DOHH2 (cell line): ENCODE measurements at regions not wholly inside any gene's neighbourhood (a gene's known extent, or its start where the extent isn't known, plus 50 kb on each side); places are given as distances from the start of the nearest gene placed in this dataset.

Experiments
- H3F3A ChIP-seq: fragments of 200-600 bp; sonication (generic), shearing (Covaris generic); 2 replicates; pipeline ENCODE4 v1.6.0; 2016; ENCODE audit warnings: antibody characterized with exemption, mild to moderate bottlenecking; ENCODE audit not compliant: control insufficient read depth, insufficient read depth
- H3K27ac ChIP-seq: fragments of 200-600 bp; sonication (generic); 2 replicates; pipeline ENCODE4 v1.5.1; 2014; ENCODE audit warnings: low read depth, mild to moderate bottlenecking, low read length, moderate library complexity
- H3K27me3 ChIP-seq: fragments of 200-600 bp; sonication (generic); 2 replicates; pipeline ENCODE4 v1.6.1; 2014; ENCODE audit warnings: mild to moderate bottlenecking, low read length, mixed read lengths; ENCODE audit not compliant: control insufficient read depth
- H3K36me3 ChIP-seq: fragments of 200-600 bp; sonication (generic); 2 replicates; pipeline ENCODE4 v1.6.1; 2014; ENCODE audit warnings: mild to moderate bottlenecking, low read length, moderate library complexity, mixed read lengths; ENCODE audit not compliant: control insufficient read depth
- H3K4me1 ChIP-seq: fragments of 200-600 bp; sonication (generic); 2 replicates; pipeline ENCODE4 v1.6.1; 2014; ENCODE audit warnings: mild to moderate bottlenecking, low read length, mixed read lengths; ENCODE audit not compliant: control insufficient read depth
- H3K4me2 ChIP-seq: fragments of 200-600 bp; sonication (generic); 2 replicates; pipeline ENCODE4 v1.6.0; 2014; ENCODE audit warnings: mild to moderate bottlenecking, low read length, moderate library complexity
- H3K4me3 ChIP-seq: fragments of 200-600 bp; sonication (generic); 2 replicates; pipeline ENCODE4 v1.5.1; 2014; ENCODE audit warnings: mild to moderate bottlenecking, low read length, mixed read lengths
- H3K79me2 ChIP-seq: fragments of 200-600 bp; sonication (generic); 2 replicates; pipeline ENCODE4 v1.6.1; 2014; ENCODE audit warnings: mild to moderate bottlenecking, low read length, mixed read lengths; ENCODE audit not compliant: control insufficient read depth
- H3K9me2 ChIP-seq: fragments of 200-600 bp; sonication (generic); replicated peaks from 2 replicates; pipeline ENCODE4 v1.6.1; 2014; ENCODE audit warnings: mild to moderate bottlenecking, low read length, mixed read lengths; ENCODE audit not compliant: control insufficient read depth
- H3K9me3 ChIP-seq: fragments of 200-600 bp; sonication (generic); 2 replicates; pipeline ENCODE4 v1.6.1; 2014; ENCODE audit warnings: antibody characterized with exemption, low read length, mixed read lengths; ENCODE audit not compliant: control insufficient read depth, insufficient read depth
- H4K20me1 ChIP-seq: fragments of 200-600 bp; sonication (generic); 2 replicates; pipeline ENCODE4 v1.6.0; 2014; ENCODE audit warnings: low read depth, mild to moderate bottlenecking, antibody characterized with exemption, low read length, moderate library complexity; ENCODE audit not compliant: control insufficient read depth, insufficient read depth
- CTCF ChIP-seq: fragments of 200-600 bp; sonication (generic); IDR thresholded peaks from one replicate; pipeline ENCODE4 v1.5.1; 2014; ENCODE audit warnings: antibody characterized with exemption, mild to moderate bottlenecking, low read depth, low read length; ENCODE audit not compliant: poor library complexity, severe bottlenecking
- EZH2phosphoT487 ChIP-seq: fragments of 200-600 bp; sonication (generic); IDR thresholded peaks from 2 replicates; pipeline ENCODE4 v1.6.1; 2017; ENCODE audit warnings: borderline replicate concordance, mild to moderate bottlenecking, antibody characterized with exemption, low read length, moderate library complexity, mixed read lengths

- Histone ChIP-seq H3K4me2 (no peak overlapping the region), H3K4me1 (no peaks in the 10 kb centered on the region), H3K9me3 (no peaks in the 10 kb centered on the region), H3F3A (no peaks in the 10 kb centered on the region), H3K27me3 (no peaks in the 10 kb centered on the region), H3K79me2 (no peaks in the 10 kb centered on the region), H4K20me1 (no peaks in the 10 kb centered on the region), H3K9me2 (no peaks in the 10 kb centered on the region), H3K36me3 (no peaks in the 10 kb centered on the region), H3K27ac (no peak overlapping the region), H3K4me3 (no peak overlapping the region)
- TF ChIP-seq CTCF: no peak
- no peak for TF ChIP-seq EZH2phosphoT487
Measured at GRCh38 chrX:116881961-116882360, 419.2 kb upstream of the CT83 start.

DNA sequence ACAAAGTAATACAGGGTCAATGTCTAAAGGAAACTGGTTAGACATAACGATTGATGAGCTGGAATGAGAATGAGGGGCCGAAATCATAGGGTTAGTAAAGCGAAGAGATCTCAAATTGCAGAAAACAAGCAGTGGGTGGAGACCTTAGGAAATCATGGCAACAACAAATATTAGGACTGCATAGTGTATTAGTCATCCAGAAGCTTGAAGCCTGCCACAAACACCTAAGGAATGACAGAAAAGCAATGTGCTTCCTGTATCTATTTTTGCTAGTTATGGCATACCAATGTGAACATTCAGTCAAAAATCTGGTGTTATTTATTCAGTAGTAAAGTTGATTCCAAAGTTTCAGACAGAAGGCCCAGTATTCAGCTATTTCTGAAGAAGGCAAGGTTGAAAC lies 410.9 kb upstream of the CT83 start:
- H3K9me2 ChIP-seq: no peaks in the 10 kb centered on the region
- no peaks in the 10 kb centered on the region for H3K4me1 ChIP-seq
- H3K79me2 ChIP-seq: no peaks in the 10 kb centered on the region
- H3K27ac ChIP-seq: no peak overlapping the region
- no peaks in the 10 kb centered on the region for H3F3A ChIP-seq
- H4K20me1 ChIP-seq: no peaks in the 10 kb centered on the region
- TF ChIP-seq CTCF: no peak
- no peak for TF ChIP-seq EZH2phosphoT487
- H3K9me3 ChIP-seq: no peaks in the 10 kb centered on the region
- H3K36me3 ChIP-seq: no peaks in the 10 kb centered on the region
- H3K27me3 ChIP-seq: no peaks in the 10 kb centered on the region
- no peak overlapping the region for H3K4me3 ChIP-seq
- no peak overlapping the region for H3K4me2 ChIP-seq

- no peaks in the 10 kb centered on the region for H3K9me2 ChIP-seq
- no peaks in the 10 kb centered on the region for H3K9me3 ChIP-seq
- H3F3A ChIP-seq: no peaks in the 10 kb centered on the region
- H3K36me3 ChIP-seq: no peaks in the 10 kb centered on the region
- H4K20me1 ChIP-seq: no peaks in the 10 kb centered on the region
- no peaks in the 10 kb centered on the region for H3K79me2 ChIP-seq
- H3K27ac ChIP-seq: no peak overlapping the region
- H3K4me3 ChIP-seq: no peak overlapping the region
- H3K4me1 ChIP-seq: no peaks in the 10 kb centered on the region
- no peak overlapping the region for H3K4me2 ChIP-seq
- no peak for TF ChIP-seq EZH2phosphoT487
- TF ChIP-seq CTCF: no peak
- H3K27me3 ChIP-seq: no peaks in the 10 kb centered on the region
Measured at GRCh38 chrX:116872931-116873330, 410.2 kb upstream of the CT83 start.

GRCh38 chrX:116863029-116863428 lies 400.3 kb upstream of the CT83 start:
- H4K20me1 ChIP-seq: no peaks in the 10 kb centered on the region
- H3K9me2 ChIP-seq: no peaks in the 10 kb centered on the region
- H3K9me3 ChIP-seq: no peaks in the 10 kb centered on the region
- no peak overlapping the region for H3K27ac ChIP-seq
- no peaks in the 10 kb centered on the region for H3K27me3 ChIP-seq
- H3K4me2 ChIP-seq: no peak overlapping the region
- H3K4me1 ChIP-seq: no peaks in the 10 kb centered on the region
- H3K36me3 ChIP-seq: no peaks in the 10 kb centered on the region
- TF ChIP-seq EZH2phosphoT487 (no peak), CTCF (no peak)
- H3K4me3 ChIP-seq: no peak overlapping the region
- H3K79me2 ChIP-seq: no peaks in the 10 kb centered on the region
- H3F3A ChIP-seq: no peaks in the 10 kb centered on the region
